NCI-H128 (cell line): ENCODE measurements at regions not wholly inside any gene's neighbourhood (a gene's known extent, or its start where the extent isn't known, plus 50 kb on each side); places are given as distances from the start of the nearest gene placed in this dataset.
A peak's percentile ranks its signal among the peaks of the same experiment; 100 is the strongest.

Source experiments
- DNase-seq: peaks from one replicate; lab custom pipeline; 2025; ENCODE audit not compliant: unreplicated experiment; lab: John Stamatoyannopoulos, UW

GRCh38 chrX:17206584-17206983 is 168.4 kb upstream of the NHS start:
- DNase-seq, result no peak

GRCh38 chrX:17214962-17215361 is 160.0 kb upstream of the NHS start:
- DNase-seq, result no peak

- no peak for DNase-seq
Observed at GRCh38 chrX:17226736-17227135, 148.3 kb upstream of the NHS start.

GRCh38 chrX:17237146-17237545 is 137.9 kb upstream of the NHS start:
- DNase-seq, result no peak

- peak; percentile 15 for DNase-seq
Observed at GRCh38 chrX:17242470-17242869, 132.5 kb upstream of the NHS start.

- no peak for DNase-seq
Observed at GRCh38 chrX:17247144-17247543, 127.9 kb upstream of the NHS start.

GRCh38 chrX:17262123-17262522 is 112.9 kb upstream of the NHS start:
- DNase-seq, result no peak

GRCh38 chrX:17266136-17266535 is 108.9 kb upstream of the NHS start:
- no peak for DNase-seq

GRCh38 chrX:17278961-17279360 is 96.0 kb upstream of the NHS start:
- no peak for DNase-seq

- no peak for DNase-seq
Observed at GRCh38 chrX:17285983-17286382, 89.0 kb upstream of the NHS start.

- DNase-seq, result no peak
Observed at GRCh38 chrX:17291171-17291900, 83.7 kb upstream of the NHS start.

GRCh38 chrX:17292111-17292527 is 82.9 kb upstream of the NHS start:
- DNase-seq, result no peak

- no peak for DNase-seq
Observed at GRCh38 chrX:17294561-17294960, 80.4 kb upstream of the NHS start.

GRCh38 chrX:17295791-17296190 is 79.2 kb upstream of the NHS start:
- no peak for DNase-seq

GRCh38 chrX:17298564-17298963 is 76.4 kb upstream of the NHS start:
- no peak for DNase-seq

- DNase-seq, result no peak
Observed at GRCh38 chrX:17299206-17299605, 75.8 kb upstream of the NHS start.

- DNase-seq, result no peak
Observed at GRCh38 chrX:17323397-17323796, 51.6 kb upstream of the NHS start.
